CD4-positive, alpha-beta T cell treated with Interleukin-12 subunit alpha and Interleukin-12 subunit beta, for 1 hour (primary cell): ENCODE measurements at regions not wholly inside any gene's neighbourhood (a gene's known extent, or its start where the extent isn't known, plus 50 kb on each side); places are given as distances from the start of the nearest gene placed in this dataset.
"Not testable (repeated sequence)": the region's sequence is repeated elsewhere in the genome, so short reads cannot be mapped to it uniquely, and the experiment has no call there.

Source experiments
- DNase-seq: peaks from one replicate; pipeline ENCODE4 v3.0.0-alpha.2; 2020

DNA sequence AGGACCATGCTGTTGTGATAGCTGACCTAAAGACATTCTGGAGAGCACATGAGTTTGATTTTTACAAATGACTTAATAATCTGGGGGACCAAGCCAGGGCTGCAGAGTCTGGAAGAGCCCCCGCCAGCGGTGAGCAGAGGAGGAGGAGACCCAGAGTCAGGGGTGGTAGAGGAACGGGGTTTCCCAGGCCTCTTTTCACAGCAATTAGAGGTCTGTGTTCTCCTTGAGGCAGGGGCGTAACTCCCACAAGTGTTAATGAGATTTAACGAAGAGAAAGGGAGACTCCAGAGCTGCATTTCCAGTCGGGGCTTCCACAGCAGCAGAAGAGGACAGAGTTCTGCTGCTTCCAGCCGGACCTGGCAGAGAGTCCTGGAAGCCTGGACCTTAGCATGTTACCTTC is 137.9 kb upstream of the SLC24A2 start:
- DNase-seq: no peak

DNA sequence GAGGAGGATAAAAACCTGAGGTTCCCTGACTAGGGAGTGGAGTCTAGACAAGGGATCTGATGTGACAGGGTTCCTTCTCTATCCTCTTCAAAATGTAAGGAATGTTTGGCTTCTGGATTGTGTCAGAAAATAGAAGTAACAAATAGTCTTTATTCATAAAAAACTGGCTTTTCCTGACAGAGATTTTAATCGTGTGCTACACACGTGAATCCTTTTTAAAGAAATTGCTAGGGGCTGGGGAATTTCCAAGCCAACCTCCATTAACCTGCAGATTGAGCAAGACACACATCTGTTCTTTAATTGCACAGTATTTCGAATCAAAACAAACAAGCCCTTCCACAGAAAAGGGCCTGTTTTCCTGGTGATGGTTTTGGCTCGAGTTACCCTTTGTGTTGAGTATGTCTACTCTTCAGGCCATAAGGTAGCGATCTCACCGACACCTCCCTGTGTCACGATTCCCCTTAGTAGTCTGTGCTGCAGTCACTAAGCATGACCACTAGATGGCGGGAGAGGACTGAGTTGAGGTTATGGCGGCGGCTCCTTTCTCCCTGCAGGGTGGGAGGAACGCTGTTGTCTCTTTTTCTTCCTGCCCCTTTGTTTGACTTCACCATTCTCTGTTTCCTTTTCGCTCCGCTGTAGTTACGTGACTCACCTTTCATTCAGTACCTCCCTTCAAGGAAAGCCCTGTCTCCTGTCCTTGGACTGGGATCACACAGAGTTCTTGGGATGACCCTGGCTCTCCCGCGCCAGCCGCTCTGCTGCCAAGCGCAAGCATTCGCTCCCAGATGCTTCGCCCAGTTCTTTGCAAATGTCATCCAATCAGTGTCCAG is 137.1 kb upstream of the SLC24A2 start:
- peak; percentile 83 for DNase-seq

DNA sequence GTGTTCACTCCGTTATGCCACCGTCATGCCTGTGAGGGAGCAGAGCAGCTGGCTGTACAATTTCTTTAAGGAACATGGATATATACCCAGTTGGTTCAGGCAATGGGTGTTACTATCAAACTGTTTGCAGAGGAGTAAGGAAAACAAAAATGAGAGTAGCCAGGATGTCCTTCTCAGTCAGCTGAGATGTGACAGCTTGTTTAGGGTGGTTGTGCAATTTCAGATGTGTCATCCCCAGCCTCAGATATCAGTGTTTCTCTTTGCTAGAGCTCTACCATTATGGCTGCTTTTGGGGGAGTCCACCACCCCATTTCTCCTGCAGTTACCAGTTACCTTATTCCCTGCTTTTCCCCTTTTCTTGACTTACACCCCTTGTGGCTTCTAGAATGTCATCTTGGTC is 135.2 kb upstream of the SLC24A2 start:
- DNase-seq: no peak

DNA sequence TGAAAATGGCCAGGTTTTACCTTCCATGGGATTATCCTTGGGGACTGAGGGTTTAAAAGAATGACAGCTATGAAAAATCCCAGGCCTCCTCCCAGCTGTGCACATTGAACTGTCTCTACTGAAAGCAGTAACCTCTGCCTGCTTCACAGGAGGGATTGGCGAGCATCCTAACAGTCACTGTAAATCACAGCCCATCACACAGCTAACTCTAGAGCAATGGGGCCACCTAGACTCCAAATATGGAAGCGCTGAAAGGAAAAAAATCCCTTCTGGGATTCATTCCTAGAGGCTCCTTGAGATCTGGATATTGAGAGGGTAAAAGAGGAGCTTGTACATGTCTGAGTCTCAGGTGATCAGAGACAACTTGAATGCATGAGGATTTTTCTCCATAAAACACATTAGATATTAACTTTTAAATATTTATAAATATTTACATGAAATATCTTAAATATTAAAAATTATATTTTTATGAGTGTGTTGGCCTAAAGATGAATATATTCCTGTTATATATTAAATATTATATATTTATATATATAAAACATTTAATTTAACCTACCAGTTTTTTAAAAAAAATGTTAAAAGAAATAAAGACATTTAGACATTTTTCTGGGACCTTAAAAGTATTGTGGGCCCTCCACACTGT is 133.8 kb upstream of the SLC24A2 start:
- no peak for DNase-seq

DNA sequence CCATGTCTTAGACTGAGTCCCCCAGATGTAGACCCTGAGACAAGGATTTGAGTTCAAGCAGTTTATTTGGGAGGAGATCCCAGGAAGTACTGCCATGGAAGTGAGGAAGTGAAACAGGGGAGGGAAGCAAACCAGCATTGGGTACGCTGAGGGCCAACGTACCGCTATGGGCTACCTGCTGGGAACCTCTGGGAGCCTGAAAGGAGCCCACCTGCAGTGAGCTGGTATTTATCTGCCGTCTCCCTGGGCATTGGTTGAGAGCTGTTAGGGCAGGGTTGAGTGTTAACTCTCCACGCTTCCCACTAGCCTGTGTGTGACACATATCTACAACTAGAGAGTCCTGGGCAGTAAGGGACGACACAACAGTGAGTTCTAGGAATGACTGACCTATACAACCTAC is 131.6 kb upstream of the SLC24A2 start:
- no peak for DNase-seq

DNA sequence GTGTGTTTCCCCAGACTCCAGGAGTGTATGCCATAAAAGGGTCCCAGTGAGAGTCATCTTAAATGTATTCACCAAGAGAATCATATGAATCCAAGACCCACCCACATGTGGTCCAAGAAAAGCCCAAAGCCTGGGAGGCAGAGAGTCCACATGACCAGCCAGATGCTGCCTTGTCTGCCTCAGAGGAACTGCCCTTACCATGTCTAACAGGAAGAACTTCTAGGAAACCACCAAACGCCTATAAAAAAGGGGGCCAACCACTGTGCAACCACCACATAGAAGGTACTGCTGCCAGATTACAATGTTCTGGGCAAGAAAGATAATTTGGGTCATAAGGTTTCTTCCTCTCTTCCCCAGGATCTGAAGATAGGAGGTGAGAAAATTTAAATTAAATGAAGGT is 129.8 kb upstream of the SLC24A2 start:
- DNase-seq: no peak

- no peak for DNase-seq
These were observed 125.2 kb upstream of the SLC24A2 start for GRCh38 chr9:19914044-19914443.

GRCh38 chr9:19913151-19913550 is 124.3 kb upstream of the SLC24A2 start:
- DNase-seq: no peak

DNA sequence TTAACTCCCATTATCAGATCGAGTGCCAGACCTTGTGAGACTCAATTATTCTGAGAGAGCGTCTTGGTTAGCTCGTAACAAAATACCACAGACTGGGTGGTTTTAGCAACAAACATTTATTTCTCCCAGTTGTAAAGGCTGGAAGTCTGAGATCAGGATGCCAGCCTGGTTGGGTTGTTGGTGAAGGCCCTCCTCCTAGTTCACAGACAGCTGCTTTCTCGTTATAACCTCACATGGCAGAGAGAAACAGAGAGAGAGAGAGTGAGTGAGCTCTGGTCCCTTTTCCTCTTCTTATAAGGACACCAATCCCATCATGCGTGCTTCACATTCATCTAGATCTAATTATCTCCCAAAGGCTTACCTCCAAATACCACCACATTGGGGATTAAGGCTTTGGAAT is 114.2 kb upstream of the SLC24A2 start:
- no peak for DNase-seq

- no peak for DNase-seq
These were observed 112.7 kb upstream of the SLC24A2 start for GRCh38 chr9:19901586-19901985.

- DNase-seq: no peak
These were observed 107.3 kb upstream of the SLC24A2 start for GRCh38 chr9:19896161-19896560.

GRCh38 chr9:19895578-19895977 is 106.7 kb upstream of the SLC24A2 start:
- not testable (repeated sequence) for DNase-seq

DNA sequence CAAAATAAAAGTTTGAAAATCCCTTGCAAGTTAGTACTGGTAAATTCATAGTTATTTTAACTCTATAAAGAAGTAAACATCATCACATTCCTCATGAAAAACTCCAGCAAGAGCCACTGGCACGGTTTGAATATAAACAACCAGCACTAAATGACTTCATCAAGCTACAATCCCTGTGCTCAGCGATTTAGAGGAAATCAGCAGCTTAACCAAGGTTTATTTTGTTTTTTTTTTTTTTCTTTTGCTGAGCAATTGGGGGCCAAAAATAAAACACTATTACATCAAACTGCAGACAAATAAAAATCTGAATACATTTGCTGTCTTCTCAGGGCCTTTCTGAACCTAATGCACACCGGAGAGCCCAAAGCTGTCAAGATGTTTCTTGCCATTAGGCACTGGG is 106.2 kb upstream of the SLC24A2 start:
- no peak for DNase-seq

GRCh38 chr9:19885608-19886007 is 96.8 kb upstream of the SLC24A2 start:
- DNase-seq: no peak

DNA sequence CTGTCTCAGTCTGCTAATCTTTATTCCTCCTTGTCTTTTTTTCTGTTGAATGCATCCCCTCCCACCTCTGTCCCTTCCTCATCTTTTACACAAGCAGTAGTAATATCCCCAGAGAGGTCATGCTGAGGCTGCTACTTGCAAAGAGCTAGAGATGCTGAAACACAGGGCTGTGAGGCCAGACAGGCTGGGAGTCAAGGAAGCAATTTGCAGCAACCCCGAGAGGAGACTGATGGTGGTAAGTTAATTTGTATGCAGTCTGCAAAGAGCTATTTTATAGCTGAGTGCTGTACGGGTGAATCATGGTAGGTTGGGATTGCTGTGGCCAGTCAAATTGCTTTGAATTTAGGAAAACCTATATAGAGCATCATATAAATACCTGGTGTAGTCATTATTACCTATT is 90.2 kb upstream of the SLC24A2 start:
- no peak for DNase-seq

- no peak for DNase-seq
These were observed 87.9 kb upstream of the SLC24A2 start for GRCh38 chr9:19876569-19877316.

GRCh38 chr9:19875291-19875920 is 86.6 kb upstream of the SLC24A2 start:
- no peak for DNase-seq

DNA sequence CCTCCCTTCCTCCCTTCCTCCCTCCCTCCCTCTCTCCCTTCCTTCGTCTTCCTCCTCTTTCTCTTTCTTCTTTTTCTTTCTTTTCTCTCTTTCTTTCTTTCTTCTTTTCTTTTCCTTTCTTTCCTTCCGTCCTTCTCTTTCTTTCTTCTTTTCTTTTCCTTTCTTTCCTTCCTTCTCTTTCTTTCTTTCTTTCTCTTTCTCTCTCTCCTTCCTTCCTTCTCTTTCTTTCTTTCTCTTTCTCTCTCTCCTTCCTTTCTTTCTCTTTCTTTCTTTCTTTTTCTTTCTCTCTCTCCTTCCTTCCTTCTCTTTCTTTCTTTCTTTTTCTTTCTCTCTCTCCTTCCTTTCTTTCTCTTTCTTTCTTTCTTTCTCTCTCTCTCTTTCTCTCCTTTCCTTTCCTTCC is 84.4 kb upstream of the SLC24A2 start:
- not testable (repeated sequence) for DNase-seq

DNA sequence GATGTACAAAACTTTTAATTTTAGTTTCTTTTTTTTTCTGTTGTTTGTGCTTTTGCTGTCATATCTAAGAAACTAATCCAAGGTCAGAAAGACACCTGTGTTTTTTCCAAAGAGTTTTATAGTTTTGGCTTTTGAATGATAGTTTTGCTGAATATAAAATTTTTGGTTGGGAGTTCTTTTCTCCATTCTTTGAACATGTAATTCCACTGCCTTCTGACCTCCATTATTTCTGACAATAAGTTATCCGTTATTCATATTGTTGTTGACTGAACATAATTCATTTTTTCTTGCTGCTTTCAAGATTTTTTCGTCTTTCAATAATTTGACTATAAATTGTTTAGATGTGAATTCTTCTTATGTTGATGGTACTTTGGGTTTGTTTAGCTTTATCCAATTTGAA is 82.2 kb upstream of the SLC24A2 start:
- DNase-seq: no peak

DNA sequence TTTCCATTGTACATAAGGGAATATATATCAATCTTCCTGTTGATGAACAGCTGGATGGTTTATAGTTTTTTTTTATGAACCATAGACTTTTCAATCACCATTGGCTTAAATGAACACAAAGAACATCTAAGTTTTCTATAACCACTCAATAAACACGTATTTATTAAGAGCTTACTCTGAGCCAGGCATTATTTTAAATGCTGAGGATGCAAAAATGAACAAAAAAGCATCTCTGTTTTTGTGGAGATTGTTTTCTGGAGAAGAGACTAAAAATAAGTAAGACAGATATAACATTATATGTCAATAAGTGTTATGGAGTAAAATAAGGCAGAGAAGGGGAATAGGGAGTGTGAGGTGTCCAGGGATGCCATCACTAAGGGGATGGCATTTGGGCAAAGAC is 52.1 kb upstream of the SLC24A2 start:
- DNase-seq: no peak
